GM19238 (cell line): ENCODE measurements at regions not wholly inside any gene's neighbourhood (a gene's known extent, or its start where the extent isn't known, plus 50 kb on each side); places are given as distances from the start of the nearest gene placed in this dataset.

Experiments
- DNase-seq: peaks from one replicate; pipeline ENCODE4 v3.0.0; 2011; ENCODE audit warnings: low spot score; ENCODE audit not compliant: insufficient read length

- DNase-seq = no peak
Observed at GRCh38 chr18:41371156-41372045, 583.6 kb upstream of the PIK3C3 start.

GRCh38 chr18:41370740-41371139, 584.3 kb upstream of the PIK3C3 start:
- no peak for DNase-seq

- no peak for DNase-seq
Observed at GRCh38 chr18:41357708-41358107, 597.3 kb upstream of the PIK3C3 start.

GRCh38 chr18:41353777-41354528, 601.1 kb upstream of the PIK3C3 start:
- no peak for DNase-seq

- DNase-seq = no peak
Observed at GRCh38 chr18:41351430-41351829, 603.6 kb upstream of the PIK3C3 start.

- DNase-seq = no peak
Observed at GRCh38 chr18:41347057-41347456, 608.0 kb upstream of the PIK3C3 start.

GRCh38 chr18:41343808-41344207, 611.2 kb upstream of the PIK3C3 start:
- DNase-seq = no peak

- DNase-seq = no peak
Observed at GRCh38 chr18:41338341-41338740, 616.7 kb upstream of the PIK3C3 start.

- DNase-seq = no peak
Observed at GRCh38 chr18:41331661-41332060, 623.4 kb upstream of the PIK3C3 start.

GRCh38 chr18:41326311-41326710, 628.7 kb upstream of the PIK3C3 start:
- DNase-seq = no peak

GRCh38 chr18:41324934-41325333, 630.1 kb upstream of the PIK3C3 start:
- no peak for DNase-seq

GRCh38 chr18:41324020-41324791, 630.8 kb upstream of the PIK3C3 start:
- DNase-seq = no peak

GRCh38 chr18:41323044-41323443, 632.0 kb upstream of the PIK3C3 start:
- no peak for DNase-seq

- DNase-seq = no peak
Observed at GRCh38 chr18:41320100-41320499, 634.9 kb upstream of the PIK3C3 start.

- no peak for DNase-seq
Observed at GRCh38 chr18:41315134-41315533, 639.9 kb upstream of the PIK3C3 start.

GRCh38 chr18:41311571-41312547, 643.2 kb upstream of the PIK3C3 start:
- DNase-seq = no peak

GRCh38 chr18:41297740-41298139, 657.3 kb upstream of the PIK3C3 start:
- no peak for DNase-seq

- DNase-seq = no peak
Observed at GRCh38 chr18:41269294-41269693, 685.7 kb upstream of the PIK3C3 start.

GRCh38 chr18:41268271-41268670, 686.8 kb upstream of the PIK3C3 start:
- DNase-seq = no peak

GRCh38 chr18:41266616-41267015, 688.4 kb upstream of the PIK3C3 start:
- no peak for DNase-seq

GRCh38 chr18:41266204-41266603, 688.8 kb upstream of the PIK3C3 start:
- DNase-seq = no peak
